ENCODE measurements at regions not wholly inside any gene's neighbourhood (a gene's known extent, or its start where the extent isn't known, plus 50 kb on each side); places are given as distances from the start of the nearest gene placed in this dataset.

DNA sequence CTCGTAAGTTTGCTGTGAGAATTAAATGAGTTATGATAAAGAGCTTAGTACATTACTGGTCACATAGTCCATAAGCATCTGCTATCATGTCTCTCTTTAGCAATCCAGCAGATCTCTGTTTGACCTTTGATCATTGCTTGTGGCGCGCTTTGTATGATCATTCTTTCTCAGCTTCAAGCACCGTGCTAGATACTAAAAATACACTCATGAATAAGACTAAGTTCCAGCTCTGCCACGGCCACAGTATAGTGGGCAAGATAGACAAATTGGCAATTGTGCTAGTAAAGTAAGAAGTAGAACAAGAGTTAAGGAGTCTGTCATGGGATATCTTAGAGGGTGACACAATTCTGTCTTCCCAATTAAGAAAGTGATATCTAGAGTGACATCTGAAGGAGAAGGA lies 75.2 kb upstream of the ADGRF1 start:
- TF ChIP-seq, protein P1, sequence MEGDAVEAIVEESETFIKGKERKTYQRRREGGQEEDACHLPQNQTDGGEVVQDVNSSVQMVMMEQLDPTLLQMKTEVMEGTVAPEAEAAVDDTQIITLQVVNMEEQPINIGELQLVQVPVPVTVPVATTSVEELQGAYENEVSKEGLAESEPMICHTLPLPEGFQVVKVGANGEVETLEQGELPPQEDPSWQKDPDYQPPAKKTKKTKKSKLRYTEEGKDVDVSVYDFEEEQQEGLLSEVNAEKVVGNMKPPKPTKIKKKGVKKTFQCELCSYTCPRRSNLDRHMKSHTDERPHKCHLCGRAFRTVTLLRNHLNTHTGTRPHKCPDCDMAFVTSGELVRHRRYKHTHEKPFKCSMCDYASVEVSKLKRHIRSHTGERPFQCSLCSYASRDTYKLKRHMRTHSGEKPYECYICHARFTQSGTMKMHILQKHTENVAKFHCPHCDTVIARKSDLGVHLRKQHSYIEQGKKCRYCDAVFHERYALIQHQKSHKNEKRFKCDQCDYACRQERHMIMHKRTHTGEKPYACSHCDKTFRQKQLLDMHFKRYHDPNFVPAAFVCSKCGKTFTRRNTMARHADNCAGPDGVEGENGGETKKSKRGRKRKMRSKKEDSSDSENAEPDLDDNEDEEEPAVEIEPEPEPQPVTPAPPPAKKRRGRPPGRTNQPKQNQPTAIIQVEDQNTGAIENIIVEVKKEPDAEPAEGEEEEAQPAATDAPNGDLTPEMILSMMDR (IDR thresholded peaks at IDR 0.05 in 4 of 5, conservative IDR thresholded peaks at IDR 0.05 in 1 of 5): no peak
- no peak for TF ChIP-seq POLR2A (IDR thresholded peaks at IDR 0.05)
